ENCODE measurements at regions not wholly inside any gene's neighbourhood (a gene's known extent, or its start where the extent isn't known, plus 50 kb on each side); places are given as distances from the start of the nearest gene placed in this dataset.
"Not testable (repeated sequence)": the region's sequence is repeated elsewhere in the genome, so short reads cannot be mapped to it uniquely, and the experiment has no call there.

- DNase-seq (ENCODE audit: low spot score), result no peak
Observed at GRCh38 chr10:23643111-23643780, 204.4 kb downstream of the OTUD1 start.

DNA sequence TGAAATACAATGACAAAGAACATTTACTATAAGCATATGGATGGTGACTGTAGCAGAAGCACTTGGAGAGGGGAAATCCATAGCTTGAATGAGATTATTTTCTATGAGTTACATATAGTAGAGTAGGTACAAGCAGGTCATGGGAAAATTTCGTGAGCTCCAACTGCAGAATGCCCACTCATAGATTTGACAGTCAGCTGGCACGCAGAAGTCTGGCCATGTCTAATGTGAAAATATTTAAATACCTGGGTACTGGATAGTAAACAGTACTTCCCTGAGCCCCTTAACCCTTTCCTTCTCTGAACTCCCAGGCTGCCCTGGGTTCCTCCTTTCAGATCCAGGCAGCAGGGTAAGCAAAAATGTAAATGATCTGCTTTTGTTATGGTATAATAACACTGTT is 209.7 kb downstream of the OTUD1 start:
- no peak for DNase-seq (ENCODE audit: low spot score)

GRCh38 chr10:23656735-23657134 is 217.9 kb downstream of the OTUD1 start:
- no peak for DNase-seq (ENCODE audit: low spot score)

DNA sequence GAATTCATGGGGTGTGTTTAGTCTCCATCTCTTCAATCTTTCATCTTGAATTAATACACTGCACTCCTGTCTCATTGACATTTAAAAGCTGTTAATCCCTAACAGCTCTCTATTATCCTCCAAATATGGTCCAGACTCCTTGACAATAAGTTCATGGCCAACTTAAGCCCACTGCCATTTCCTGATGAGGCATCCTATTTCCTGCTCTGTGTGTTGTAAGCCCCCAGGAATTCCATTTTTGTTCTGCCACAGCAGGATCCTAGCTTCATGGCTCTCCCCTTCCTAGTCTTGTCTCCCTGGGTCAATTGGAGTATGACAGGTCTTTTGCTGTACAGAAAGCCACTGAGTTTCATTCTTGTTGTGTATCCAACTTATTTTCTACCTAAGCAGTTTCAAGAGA is 218.8 kb downstream of the OTUD1 start:
- no peak for DNase-seq (ENCODE audit: low spot score)

- not testable (repeated sequence) for DNase-seq (ENCODE audit: low spot score)
Observed at GRCh38 chr10:23671866-23672265, 233.0 kb downstream of the OTUD1 start.

DNA sequence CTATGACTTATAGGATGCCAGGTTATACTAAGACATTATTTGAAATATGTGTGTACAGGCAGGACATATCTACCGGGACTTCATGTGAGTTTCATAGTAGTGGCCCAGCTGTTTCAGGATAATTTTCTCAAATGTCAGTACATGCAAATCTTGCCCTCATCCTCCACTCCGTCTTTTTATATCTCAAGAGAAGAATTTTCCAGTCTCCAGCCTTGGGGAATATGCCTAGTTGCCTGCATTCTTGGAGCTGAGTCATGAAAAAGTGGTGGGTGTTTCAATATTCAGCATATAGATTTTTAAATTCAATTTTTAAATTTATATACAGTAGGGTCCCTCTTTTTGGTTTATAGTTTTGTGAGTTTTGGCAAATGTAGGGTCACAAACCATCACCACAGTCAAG is 236.7 kb downstream of the OTUD1 start:
- DNase-seq (ENCODE audit: low spot score), result no peak

GRCh38 chr10:23676296-23676695 is 237.4 kb downstream of the OTUD1 start:
- no peak for DNase-seq (ENCODE audit: low spot score)

GRCh38 chr10:23686722-23687121 is 247.8 kb downstream of the OTUD1 start:
- DNase-seq (ENCODE audit: low spot score), result no peak

GRCh38 chr10:23692736-23693135 is 253.9 kb downstream of the OTUD1 start:
- no peak for DNase-seq (ENCODE audit: low spot score)

GRCh38 chr10:23693501-23693901 is 254.6 kb downstream of the OTUD1 start:
- DNase-seq (ENCODE audit: low spot score), result no peak

DNA sequence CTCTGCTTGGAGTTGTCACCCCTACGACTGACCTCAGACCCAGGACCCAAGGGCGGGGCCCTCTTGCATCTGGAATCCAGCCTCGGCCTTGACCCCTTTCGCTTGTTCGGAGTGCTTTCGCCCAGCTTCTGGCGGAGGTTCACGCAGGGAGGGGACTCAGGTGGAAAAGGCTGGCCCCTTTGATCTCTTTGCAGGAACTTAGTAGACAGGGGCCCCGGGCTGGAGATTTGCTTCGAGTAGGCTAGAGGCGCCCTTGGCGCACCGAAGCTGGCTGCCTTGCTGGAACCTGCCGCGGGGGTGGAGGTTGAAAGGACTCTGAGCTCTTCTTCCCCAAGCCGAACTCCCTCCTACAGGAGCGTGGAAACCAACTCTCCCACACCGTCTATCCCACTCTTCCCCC is 255.1 kb downstream of the OTUD1 start:
- no peak for DNase-seq (ENCODE audit: low spot score)

DNA sequence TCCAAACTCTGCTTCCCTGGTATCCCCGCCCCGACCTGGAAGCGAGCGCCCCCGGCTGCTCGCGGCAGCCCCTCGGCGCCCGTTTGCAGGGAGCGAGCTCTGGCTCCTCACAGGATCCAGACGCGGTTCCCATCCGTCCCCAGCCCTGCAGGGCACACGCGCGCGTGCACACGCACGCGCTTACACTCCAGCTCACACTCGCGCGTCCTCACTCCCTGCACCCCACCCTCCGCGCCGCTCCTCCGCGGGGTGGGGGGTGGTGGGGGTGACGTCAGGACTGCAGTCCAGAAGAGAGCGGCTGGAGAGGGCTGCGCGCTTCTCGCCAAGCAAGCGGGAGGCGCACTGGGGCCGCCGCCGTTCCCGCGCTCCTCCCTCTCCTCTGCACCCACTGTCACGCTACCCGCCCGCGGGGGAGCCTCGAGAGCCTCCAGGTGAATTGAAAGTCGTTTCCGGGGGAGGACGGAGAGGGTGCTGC is 255.6 kb downstream of the OTUD1 start:
- DNase-seq (ENCODE audit: low spot score), result no peak

GRCh38 chr10:23694921-23695824 is 256.3 kb downstream of the OTUD1 start:
- DNase-seq (ENCODE audit: low spot score), result no peak

GRCh38 chr10:23695825-23696420 is 257.0 kb downstream of the OTUD1 start:
- no peak for DNase-seq (ENCODE audit: low spot score)

DNA sequence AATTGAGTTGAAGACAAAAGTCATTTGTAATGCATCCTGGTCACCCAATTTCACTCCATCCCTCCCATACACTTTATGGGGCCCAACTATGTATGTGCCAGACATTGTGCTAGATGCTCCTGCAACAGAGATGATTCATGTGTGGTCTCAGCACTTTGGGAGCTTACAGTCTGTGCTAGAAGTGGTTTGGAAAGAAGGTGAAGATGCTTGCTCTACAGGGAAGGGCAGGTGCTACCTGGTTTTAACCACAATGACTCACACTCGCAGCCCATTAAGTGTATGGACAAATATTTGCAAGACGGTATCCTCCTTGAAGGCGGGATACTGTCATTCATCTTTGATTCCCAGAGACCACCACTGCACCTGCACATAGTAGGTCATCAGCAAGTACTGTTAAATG is 257.6 kb downstream of the OTUD1 start:
- no peak for DNase-seq (ENCODE audit: low spot score)

DNA sequence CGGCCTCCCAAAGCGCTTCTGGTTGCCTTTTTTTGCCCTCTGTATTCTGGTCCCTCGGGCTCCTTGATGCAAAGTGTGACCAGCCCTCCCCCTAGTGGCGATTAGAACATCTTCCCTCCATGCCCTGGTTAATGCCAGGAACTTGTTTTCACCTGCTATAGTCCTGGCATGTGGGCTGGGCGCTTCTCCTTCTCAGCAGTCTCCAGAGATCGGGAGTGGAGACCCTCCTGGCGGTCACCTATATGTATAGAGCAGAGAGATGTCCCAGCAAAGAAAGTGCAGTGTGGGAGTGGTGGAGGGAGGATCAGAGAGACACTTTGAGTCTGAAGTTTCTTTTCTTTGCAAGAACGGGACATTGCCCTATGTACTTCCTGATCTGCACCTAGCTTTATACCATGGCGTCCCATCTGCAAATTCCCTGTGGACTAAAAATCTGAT is 264.1 kb downstream of the OTUD1 start:
- DNase-seq (ENCODE audit: low spot score), result peak; percentile 12

- no peak for DNase-seq (ENCODE audit: low spot score)
Observed at GRCh38 chr10:23715363-23715762, 276.5 kb downstream of the OTUD1 start.

- DNase-seq (ENCODE audit: low spot score), result no peak
Observed at GRCh38 chr10:23717913-23718312, 279.0 kb downstream of the OTUD1 start.

DNA sequence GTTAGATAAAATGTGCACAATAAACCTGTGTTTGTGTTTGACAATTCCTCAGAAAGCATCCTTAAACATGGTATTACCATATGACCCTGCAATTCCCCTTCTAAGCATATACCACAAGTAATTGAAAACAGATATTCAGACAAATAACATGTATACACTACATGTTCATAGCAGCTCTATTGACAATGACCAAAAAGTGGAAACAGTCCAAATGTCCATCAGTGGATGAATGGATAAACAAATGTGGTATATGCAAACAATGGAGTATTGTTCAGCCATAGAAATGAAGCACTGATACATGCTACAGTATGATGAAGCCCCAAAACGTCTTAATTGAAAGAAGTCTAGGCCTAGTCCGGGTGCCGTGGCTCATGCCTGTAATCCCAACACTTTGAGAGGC is 280.1 kb downstream of the OTUD1 start:
- DNase-seq (ENCODE audit: low spot score), result no peak

DNA sequence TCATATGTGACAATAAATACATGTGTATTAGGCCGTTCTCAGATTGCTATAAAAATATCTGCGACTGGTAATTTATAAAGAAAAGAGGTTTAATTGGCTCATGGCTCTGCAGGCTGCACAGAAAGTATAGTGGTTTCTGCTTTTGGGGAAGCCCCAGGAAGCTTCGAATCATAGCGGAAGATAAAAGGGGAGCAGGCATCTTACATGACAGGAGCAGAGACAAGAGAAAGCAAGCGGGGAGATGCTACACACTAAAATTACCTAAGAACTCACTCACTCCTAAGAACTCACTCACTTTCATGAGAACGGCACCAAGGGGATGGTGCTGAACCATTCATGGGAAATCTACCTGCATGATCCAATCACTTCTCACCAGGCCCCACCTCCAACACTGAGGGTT is 284.9 kb downstream of the OTUD1 start:
- no peak for DNase-seq (ENCODE audit: low spot score)

DNA sequence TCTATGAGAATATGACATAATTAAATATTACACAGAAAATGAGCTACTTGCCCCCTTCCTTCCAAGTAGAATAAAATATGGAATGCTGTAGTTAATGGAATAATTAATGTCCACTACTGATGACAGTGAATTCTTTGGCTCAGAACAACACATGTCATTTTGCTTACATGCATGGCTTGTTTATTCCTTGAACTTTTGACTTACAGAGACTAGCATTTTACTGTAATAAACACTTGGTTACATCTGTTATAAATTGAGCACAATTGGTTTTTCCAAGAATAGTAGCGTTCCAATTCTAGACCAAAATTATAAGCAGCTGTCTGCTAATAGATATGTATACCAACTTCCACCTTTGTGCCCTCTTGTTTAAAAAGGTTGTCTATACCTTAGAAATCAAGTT is 286.7 kb downstream of the OTUD1 start:
- no peak for DNase-seq (ENCODE audit: low spot score)

DNA sequence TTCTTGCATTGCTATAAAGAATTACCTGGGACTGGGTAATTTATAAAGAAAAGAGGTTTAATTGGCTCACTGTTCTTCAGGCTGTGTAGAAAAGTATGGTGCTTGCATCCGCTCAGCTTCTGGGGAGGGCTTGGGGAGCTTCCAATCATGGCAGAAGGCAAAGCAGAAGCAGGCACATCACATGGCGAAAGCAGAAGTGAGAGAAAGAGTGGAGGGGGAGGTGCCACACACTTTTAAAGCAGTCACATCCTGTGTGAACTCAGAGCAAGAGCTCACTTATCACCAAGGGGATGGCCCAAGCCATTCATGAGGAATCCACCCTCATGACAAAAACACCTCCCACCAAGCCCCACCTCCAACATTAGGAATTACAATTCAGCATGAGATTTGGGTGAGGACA is 303.5 kb downstream of the OTUD1 start:
- DNase-seq (ENCODE audit: low spot score), result no peak

DNA sequence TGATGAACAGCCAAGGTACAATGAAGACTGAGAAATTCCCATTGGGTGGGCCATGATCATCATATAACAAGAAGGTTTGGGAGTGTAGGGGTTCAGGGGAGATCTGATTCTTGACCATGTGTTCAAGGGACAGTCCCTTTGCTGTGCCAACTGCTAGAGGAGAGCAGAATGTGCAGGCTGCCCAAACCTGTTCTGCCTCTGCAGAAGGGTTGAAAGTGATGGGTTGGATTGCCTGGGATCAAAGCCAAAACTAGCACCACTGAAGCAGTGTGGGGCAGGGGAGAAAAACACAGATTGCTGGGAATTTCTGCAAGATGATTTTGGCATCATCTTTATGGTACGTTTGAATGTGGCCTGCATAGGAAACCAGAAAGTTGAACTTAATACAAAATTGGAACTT is 303.9 kb downstream of the OTUD1 start:
- no peak for DNase-seq (ENCODE audit: low spot score)
